NB4 (cell line): ENCODE measurements at regions not wholly inside any gene's neighbourhood (a gene's known extent, or its start where the extent isn't known, plus 50 kb on each side); places are given as distances from the start of the nearest gene placed in this dataset.
A peak's percentile ranks its signal among the peaks of the same experiment; 100 is the strongest.
"Not testable (repeated sequence)": the region's sequence is repeated elsewhere in the genome, so short reads cannot be mapped to it uniquely, and the experiment has no call there.

ENCODE experiments used
- DNase-seq: peaks from one replicate; pipeline ENCODE4 v3.0.0; 2010; ENCODE audit warnings: low read depth
- H3K4me3 ChIP-seq: one replicate; pipeline ENCODE4 v1.5.1; 2011; ENCODE audit warnings: mild to moderate bottlenecking, low read depth, low read length, moderate library complexity
- CTCF ChIP-seq: IDR thresholded peaks from one replicate; pipeline ENCODE4 v1.5.1; 2012; ENCODE audit warnings: low read depth, low read length
- MAX ChIP-seq: IDR thresholded peaks from 2 replicates; pipeline ENCODE4 v1.6.1; 2011; ENCODE audit warnings: low read depth, low read length
- MYC ChIP-seq: IDR thresholded peaks from 2 replicates; pipeline ENCODE4 v1.6.1; 2011; ENCODE audit warnings: low read depth, low read length
- POLR2A ChIP-seq: IDR thresholded peaks from 2 replicates; pipeline ENCODE4 v1.6.1; 2011; ENCODE audit warnings: mild to moderate bottlenecking; ENCODE audit not compliant: insufficient read length; ENCODE audit errors: extremely low read depth

GRCh38 chr6:97977084-97977483, 694.1 kb upstream of the MMS22L start:
- TF ChIP-seq MAX (no peak), MYC (no peak), CTCF (no peak), POLR2A (no peak)
- H3K4me3 ChIP-seq = no peak overlapping the region
- no peak for DNase-seq

- H3K4me3 ChIP-seq = no peak overlapping the region
- peak; percentile 25 for DNase-seq
- TF ChIP-seq MAX (no peak), CTCF (no peak), POLR2A (no peak), MYC (no peak)
Measured at GRCh38 chr6:97978855-97979271, 695.8 kb upstream of the MMS22L start.

- not testable (repeated sequence) for DNase-seq, H3K4me3 ChIP-seq
Measured at GRCh38 chr6:97979285-97979684, 696.3 kb upstream of the MMS22L start.

GRCh38 chr6:97989451-97989850, 706.4 kb upstream of the MMS22L start:
- no peak overlapping the region for H3K4me3 ChIP-seq
- no peak for DNase-seq
- no peak for TF ChIP-seq MYC
- TF ChIP-seq CTCF = no peak
- TF ChIP-seq POLR2A = no peak
- no peak for TF ChIP-seq MAX

- TF ChIP-seq MAX = no peak
- no peak for TF ChIP-seq CTCF
- no peak for TF ChIP-seq POLR2A
- TF ChIP-seq MYC = no peak
- DNase-seq = no peak
- H3K4me3 ChIP-seq = no peak overlapping the region
Measured at GRCh38 chr6:97995158-97995557, 712.1 kb upstream of the MMS22L start.

- no peak for DNase-seq
- no peak overlapping the region for H3K4me3 ChIP-seq
- no peak for TF ChIP-seq POLR2A
- TF ChIP-seq MAX = no peak
- no peak for TF ChIP-seq CTCF
- no peak for TF ChIP-seq MYC
Measured at GRCh38 chr6:98002678-98003077, 719.7 kb upstream of the MMS22L start.
